ENCODE measurements at regions not wholly inside any gene's neighbourhood (a gene's known extent, or its start where the extent isn't known, plus 50 kb on each side); places are given as distances from the start of the nearest gene placed in this dataset.
"Not testable (repeated sequence)": the region's sequence is repeated elsewhere in the genome, so short reads cannot be mapped to it uniquely, and the experiment has no call there.

DNA sequence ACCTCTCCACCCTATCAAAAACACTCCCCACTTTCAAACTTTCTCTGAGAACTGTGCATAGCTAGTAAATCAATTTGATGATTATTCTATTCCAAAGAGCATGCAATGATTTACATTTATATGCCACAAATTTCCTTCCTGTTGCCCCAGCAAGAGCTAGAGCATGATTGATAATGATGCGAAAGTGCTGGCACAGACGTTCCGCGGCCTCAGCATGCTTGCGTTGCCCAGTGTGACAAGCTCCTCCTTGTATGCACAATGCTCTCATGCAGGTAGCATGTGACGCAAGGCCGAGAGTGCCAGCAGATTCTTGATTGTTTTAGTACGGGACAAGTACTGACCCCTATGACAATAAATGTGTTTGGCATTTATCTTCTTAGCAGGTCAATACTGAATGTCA is 696.3 kb upstream of the SLC35B3 start:
- DNase-seq: no peak

DNA sequence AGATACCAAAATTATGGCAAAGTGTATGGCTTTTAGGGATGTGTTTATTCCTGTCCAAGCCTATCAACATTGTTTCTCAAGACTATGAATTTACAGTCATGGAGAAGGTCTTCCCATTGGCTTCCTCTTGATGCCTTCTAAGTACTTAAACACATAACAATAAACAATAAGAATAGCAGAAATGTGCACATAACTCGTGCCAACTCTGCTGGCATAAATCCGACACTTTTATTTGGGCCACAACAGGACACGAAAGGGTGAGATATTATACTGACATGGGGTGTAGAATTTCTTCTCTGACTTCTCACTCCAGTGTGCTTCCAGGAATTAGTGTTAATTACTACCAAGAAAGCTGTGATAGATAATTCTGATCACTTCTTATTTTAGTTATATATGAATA is 695.9 kb upstream of the SLC35B3 start:
- no peak for DNase-seq

DNA sequence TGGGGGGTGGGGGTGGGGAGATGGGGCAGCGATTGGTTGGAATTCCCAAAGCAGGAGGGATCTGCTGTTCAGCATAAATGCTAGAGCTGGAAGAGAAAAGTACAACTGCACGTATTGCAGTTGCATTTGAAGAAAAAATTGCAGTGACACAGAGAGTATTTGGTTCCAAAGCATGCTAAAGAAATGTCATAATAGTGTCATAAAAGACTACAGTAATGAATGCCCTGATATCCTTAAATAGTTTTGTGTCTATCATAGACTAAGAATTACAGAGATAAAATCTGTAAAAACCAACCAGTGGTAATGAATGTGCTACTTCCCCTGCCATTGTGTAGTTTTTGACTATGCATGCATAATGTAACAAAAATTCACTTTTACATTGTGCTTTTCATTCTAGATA is 693.6 kb upstream of the SLC35B3 start:
- DNase-seq: no peak

DNA sequence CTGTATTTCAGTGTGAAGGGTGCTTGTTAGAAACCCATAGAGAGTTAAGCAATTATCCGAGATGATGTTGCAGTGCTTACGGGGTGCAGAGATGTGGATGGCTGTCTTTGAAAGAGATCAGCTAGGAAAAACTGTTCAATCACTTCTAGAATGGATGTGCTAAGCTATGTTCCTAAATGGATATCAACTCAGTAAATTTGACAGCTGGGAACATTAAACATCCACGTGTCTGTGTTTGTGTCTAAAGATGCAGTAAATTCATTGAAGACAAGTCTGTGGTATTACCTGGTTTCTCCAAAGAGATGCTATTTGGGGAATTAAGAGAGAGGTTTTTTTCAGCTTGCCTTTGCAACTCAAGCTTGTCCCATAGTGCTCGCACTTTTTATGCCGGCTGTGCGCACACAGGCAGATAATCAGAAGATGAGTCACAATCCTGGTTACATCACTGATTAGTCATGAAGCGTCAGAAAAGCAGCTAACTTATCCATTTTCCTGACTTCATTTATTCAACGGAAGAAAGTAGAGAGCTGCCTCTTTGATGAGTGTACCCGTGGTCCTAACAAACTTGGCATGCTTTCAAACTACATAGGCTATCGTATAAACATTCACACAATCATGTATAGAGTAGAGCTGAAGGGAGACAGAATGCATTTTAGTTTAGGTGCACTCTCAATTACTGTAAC is 691.7 kb upstream of the SLC35B3 start:
- no peak for DNase-seq

DNA sequence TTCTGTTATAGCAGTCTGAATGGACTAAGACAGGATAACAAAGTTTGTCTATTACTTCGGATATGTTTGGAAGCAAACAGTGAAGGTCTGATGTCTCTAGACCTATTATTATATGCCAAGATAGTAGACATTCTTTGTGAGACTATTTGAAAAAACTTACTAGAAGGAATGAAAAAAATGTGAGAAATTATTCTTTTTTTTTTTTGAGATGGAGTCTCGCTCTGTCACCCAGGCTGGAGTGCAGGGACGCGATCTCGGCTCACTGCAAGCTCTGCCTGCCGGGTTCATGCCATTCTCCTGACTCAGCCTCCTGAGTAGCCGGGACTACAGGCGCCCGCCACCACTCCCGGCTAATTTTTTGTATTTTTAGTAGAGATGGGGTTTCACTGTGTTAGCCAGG is 690.7 kb upstream of the SLC35B3 start:
- not testable (repeated sequence) for DNase-seq

DNA sequence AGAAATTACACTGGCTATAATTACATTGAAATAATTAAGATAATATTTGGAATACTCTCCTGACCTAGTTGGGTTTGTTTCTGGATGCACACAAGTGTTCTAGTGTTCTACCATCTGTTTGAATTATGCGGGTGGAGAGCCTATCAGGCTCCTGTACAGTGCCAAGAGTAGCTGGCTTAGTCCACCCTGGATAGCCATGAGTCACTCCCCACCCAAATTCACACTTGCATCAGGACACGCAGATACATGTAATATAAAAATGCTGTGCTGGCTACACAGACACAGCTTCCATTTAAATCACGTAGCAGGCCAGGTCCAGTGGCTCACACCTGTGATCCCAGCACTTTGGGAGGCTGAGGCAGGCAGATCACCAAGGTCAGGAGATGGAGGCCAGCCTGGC is 686.2 kb upstream of the SLC35B3 start:
- no peak for DNase-seq

DNA sequence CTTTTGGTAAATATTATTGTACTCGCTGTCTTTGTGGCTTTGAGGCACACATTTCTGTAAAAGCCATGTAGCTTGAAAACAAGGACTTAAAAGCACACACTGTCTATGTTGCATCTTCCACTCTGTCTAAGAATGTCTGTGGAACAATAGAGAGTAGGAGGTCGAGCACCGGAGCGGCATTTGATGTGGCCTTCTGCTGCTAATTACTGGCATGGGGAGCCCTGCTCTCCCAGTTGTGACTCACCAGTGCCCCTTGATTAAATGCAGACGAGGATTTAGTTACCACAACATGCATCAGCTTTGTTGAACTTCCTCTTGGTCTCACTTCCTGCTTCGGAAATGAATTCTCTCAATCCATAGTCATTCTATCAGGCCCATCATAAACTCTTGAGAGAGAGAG is 680.7 kb upstream of the SLC35B3 start:
- DNase-seq: no peak

DNA sequence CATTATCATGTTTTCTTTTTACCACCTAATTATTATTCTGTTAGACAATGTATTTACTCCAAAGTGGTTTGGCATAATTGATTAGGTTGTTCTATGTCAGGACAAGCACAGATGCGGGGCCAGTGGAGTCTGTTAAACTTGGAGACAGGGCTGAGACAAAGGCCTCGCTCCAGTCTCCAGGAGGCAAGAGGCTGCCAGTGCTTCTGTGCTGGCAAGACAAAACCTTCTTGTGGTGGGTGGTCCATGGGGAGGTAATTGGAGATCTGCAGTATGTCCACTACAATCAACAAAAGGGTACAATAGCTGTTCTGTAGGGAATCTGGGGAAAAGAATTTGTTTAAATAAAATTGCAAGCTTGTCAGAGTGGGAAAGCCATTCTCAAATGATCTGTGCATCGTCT is 677.2 kb upstream of the SLC35B3 start:
- no peak for DNase-seq

DNA sequence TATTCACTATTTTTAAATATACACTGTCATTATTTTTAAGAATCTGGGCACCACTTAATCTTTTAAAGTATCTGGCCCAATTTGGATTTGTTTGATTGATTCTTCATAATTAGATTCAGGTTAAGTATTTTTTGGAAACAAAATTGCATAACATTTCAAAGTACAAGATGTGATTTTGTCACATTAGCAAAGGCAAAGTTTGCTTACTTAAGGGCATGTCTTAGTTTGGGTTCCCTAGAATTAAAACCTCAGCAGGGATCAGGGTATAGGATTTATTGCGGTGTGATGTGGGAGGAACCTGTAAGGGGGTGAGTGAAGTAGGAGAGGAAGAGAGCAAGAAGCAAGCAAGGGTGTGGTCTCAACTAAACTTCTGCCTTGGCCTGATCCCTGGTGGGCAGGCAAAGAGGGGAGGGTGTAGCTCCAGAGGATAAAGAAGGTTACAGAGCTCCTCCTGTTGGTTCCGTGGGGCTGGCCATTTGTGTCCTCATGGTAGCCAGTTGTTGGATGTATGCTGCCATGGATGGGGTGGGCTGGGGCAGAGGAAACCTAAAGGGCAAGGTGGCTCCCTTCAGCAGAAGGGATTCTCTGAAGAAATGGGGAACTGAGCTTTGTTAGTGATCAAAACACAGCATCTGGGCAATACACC is 668.7 kb upstream of the SLC35B3 start:
- no peak for DNase-seq

DNA sequence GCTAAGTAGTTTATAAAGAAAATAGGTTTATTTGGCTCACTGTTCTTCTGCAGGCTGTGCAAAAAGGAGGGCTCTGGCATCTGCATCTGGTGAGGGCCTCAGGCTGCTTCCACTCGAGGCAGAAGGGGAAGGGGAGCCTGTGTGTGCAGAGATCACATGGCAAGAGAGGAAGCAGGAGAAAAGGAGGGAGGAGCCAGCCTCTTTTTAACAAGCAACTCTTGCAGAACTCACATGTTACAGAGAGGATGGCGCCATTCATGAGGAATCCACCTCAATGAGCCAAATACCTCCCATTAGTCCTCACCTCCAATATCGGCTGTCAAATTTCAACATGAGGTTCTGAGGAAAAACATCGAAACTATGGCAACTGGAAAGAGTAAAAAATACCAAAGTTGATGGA is 666.6 kb upstream of the SLC35B3 start:
- no peak for DNase-seq

DNA sequence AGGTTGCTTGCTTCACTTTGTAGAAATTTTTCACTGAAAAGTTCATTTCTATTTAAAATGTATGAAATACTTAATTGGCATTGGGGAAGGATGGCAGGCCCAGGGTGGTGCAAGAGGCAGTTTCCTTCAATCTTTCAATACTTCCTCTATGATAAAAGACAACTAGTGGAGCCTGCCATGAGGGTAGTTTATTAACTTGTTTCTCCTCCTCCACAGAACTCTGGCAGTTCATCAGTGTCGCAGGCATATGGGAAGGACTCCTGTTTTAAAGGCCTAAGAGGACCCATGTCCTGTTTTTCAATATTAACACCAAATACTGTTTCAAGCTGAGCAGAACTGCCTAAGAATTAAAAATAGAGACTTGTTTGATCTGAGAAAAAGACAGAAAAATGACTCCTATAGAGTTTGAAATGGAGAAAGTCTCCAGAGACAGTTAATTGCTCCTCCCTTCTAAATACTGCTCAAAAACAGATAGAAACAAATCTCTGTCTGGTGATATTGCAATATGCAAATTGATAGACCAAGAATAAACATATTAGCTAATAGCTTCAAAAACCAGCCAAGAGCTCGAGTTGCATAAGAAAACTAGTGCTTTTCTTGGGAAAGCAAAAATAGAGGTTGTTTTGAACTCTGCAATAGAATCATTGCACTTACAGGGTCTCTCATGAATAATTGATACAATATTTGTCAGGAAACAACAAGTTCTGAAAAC is 665.7 kb upstream of the SLC35B3 start:
- DNase-seq: no peak

DNA sequence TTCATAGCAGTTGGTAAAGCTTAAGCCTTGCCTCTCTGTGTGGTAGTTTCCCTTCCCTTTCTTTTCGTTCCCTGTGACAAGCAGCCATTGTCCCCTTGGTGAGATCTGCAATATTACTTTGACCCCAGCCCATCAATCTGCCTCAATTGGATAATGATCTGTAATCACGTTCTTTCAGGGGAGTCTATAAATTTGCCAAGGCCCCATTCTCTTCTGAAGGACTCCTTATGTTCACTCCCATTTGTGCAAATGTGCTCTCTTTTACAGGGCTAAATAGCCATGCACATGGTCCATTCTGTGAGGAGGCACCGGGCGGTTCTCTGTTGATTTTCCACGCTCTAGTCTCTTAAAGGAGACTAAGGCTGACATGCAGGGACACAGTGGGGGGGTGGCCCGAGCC is 660.4 kb upstream of the SLC35B3 start:
- no peak for DNase-seq

DNA sequence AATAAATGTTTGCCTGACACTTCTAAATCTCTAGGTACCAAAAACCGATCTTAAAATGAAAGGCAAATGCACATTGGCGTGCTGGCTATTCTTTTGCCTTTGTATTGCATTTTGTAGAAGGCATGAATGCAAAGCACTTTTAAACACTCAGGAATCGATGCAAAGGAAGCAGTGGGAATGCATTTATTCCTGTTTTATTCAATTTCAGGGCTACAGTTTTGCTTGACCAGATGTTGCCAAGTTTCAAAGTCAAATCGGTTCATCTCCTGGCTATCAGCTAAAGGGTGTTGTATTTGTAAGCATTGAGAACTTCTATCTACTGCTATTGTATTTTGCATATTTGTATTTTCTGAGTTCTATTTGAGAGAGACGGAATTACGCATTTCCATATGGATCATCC is 659.8 kb upstream of the SLC35B3 start:
- DNase-seq: no peak

DNA sequence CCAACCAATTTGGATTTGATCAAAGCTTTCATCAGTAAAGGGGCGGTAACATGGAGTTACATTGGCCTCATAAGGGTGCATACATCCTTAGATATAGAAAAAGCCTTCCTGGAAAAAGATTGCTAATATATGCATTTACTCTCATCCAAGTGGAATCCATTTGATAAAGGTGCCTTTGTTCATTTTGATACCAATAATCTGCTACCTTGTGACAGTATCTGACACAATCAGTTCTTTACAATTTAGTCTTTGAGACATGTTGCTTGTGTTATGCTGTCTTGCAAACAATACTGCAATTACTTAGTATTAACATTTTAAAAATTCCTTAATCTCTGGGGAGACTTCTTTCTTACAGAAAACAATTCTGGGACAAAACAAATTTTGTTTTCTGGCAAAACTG is 654.4 kb upstream of the SLC35B3 start:
- DNase-seq: no peak

DNA sequence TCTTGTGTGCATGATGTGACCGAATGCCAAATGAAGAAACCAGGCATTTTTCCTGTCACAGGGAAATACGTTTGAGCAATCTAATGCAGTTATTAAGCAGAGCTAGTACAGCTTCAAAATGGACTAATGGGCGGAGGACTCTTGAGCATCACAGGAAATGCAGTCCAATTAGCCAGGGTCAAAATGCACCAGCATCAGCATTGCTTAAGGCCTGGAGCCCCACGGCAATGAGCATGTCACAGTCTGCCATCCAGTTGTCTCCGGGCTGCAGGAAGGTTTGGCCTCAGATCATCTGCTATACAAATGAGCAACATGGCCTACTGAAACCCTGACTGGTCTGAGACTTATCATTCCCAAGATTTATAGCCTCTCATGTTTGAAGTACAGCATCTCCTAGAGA is 652.1 kb upstream of the SLC35B3 start:
- DNase-seq: no peak

DNA sequence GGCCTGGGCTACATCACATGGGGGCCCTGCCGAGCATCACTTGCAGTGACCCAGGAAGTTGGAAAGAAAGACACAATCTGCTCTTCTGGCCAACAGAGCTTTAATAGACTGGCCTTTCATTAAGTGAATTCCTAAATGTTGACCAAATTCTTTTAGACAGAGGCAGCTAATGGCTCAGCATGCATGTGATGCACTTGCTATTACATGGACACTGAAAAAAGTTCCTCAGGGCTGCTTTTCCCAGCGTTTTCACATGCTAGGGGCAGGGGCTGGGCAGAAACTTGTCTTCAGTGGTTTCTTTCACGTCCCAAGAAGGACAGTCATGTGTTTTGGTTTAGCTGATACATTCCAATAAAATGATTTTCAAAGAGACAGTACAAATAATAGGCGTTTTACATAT is 651.0 kb upstream of the SLC35B3 start:
- DNase-seq: no peak

DNA sequence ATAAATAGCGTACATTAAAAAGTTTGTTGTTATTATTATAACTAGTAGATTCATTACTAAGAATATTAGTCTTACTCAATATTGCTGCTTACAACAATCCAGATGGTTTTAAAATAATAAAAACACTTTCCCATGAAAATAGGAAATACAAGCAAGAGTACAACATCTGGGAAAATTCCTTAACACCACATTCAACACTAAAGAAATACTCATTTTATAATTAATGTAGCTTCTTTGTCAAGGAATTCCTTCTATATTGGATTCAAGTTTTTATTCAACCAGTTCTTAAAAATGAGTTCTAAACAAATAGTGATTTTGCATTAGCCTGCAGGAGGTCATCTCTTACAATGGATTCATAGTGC is 650.3 kb upstream of the SLC35B3 start:
- DNase-seq: no peak

DNA sequence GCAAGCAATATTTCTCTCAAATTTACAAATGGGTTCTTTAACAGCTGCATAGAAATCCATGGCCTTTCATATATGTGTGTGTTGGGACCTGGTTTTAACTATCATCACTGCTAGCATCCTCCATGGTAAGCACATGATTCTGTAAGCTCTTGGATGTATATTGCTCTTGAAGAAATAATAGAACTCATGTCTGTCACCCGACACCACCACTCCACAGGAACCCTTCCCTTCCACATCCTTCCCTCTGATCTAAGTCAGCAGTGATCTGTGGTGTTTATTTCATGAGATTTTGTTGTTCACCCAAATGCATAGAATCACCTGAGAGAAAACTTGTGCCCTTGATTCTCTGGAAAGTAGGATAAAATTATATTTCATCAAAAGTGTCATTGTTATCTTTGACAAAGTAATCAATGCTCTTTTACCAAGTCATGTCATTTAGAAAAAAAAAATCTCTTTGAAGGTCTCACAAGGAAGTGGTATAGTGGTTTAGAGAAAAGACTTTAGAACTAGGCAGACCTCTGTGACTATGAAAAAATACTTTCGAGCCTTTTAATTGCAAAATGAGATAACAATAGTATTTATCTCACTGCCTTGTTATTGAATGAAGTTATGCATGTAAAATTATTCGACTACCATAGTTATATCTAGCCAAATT is 649.8 kb upstream of the SLC35B3 start:
- DNase-seq: no peak

DNA sequence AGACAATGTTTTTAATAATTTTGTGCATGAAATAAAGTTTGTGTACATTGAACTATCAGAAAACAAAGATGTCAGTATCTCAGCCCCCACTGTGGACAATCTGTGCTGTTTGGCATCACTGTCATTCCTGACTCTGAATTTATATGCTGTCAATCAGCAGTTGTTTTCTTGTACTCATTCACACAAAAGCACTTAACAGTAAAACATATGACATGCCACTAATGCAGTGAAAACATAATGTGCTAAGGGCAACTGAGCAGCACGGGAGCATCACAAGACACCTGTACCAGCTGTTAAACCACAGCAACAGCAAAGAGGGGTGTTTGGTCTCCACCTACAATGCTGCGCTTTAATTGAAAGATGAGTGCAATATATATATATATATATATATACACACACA is 647.8 kb upstream of the SLC35B3 start:
- no peak for DNase-seq

DNA sequence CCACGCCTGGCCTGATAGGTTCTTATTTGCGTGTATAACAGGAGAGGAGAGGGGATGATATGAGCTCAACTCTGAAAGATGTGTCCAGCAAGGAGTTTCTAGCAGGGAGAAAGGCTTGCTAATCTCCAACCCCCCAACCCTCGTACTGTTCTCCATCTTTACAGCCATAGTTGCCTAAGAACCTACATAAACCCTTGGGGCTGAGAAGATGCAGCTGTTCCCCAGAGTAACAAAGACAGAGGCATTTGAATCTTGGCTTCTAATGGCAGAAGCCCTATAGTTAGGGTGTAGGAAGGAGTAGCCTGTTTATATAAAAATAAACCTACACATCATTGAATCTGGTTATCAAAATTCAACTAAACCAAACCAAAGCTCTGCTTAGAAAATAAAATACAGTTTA is 631.4 kb upstream of the SLC35B3 start:
- no peak for DNase-seq

DNA sequence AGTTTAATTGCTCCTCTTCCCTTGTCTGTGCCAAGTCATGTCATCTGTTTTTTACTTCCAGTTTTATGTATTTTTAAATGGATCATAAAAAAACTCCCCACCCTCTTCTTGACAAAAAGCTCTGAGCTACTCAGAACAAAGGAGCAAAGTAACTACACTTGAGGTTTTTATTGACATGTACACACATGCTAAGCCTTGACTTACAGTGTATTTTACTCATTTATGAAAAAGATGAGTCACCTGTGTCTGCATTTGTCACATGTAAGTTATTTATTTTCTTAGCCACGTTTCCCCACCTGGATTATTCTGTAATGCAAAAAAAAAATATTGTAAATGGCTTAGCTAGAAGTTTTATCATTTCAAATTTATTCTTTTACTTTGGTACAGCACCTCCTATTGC is 628.8 kb upstream of the SLC35B3 start:
- no peak for DNase-seq

DNA sequence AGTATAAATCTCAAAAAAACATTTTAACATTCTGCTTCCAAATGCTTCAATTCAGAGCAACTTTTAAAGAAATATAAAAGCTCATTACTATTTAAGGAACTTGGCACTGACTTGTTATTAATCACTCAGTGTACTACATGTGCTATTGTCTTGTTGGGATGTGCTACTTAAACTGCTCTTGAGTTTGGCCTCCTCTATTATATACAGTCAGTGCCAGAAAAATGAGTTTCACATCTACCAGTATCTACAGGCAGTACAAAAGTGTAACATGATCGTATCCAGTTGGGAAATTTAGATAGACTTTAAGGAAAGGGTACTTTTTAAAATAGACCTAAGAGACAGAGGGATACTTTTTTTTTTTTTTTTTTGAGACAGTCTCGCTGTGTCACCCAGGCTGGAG is 627.3 kb upstream of the SLC35B3 start:
- no peak for DNase-seq

DNA sequence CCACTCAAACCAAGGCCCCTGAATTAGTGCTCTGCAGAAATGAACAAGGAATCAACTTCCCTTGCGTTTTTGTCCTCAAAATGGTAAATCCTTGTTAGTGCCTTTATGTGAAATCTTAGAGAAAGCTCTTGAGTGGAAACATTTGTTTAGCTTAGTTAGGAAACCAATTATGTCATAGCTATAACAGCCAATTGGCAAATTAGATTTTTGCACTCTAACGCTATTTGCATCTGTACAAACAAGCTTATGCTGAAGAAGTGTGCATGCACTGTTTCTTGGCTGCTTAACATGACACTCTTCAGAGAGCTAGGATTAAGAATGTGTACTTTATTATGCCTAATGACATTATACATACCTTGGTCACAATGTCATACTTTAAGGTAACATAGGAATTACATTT is 622.6 kb upstream of the SLC35B3 start:
- DNase-seq: no peak

DNA sequence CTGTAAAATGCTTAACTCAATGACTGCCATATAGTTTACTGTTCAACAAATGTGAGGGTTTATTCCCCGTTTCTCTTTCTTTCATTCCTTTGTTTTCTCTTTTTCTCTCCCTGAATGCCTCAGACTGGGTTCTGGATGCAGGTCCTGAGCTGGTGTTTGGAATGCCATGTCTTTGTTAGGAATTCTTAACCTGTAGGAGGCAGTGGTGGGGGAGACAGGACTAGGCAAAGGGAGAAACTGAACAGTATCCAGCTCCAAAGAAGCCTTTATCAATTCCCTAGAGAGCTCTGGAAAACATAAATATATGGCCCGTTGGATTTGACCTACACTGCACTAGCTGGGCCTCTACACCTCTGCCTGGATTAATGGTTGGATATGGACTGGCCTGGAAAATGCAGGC is 621.2 kb upstream of the SLC35B3 start:
- no peak for DNase-seq

All from NK-92 treated with Interleukin-12 subunit alpha and Interleukin-12 subunit beta, amount 100 ng/mL, for 24 hours (cell line).